IMR-90 (cell line): ENCODE measurements at regions not wholly inside any gene's neighbourhood (a gene's known extent, or its start where the extent isn't known, plus 50 kb on each side); places are given as distances from the start of the nearest gene placed in this dataset.

Experiments
- ATAC-seq: fragments of 200-7000 bp; cut with Tn5 transposase; 2 replicates; pipeline ENCODE4 v1.9.1; 2020; ENCODE audit warnings: low read depth, mild to moderate bottlenecking, moderate library complexity
- BruUV-seq: library from RNA; stranded (reverse); fragments of 400-500 nt; replicated peaks from 2 replicates; lab custom pipeline; 2021; lab: Mats Ljungman, UMichigan
- CTCF ChIA-PET: fragments of 300-600 bp; formaldehyde crosslinking; extraction: SDS; loops from one replicate; lab custom pipeline; 2021; ENCODE audit warnings: antibody characterized with exemption; lab: Yijun Ruan, JAX
- POLR2A ChIA-PET: fragments of 300-600 bp; sonication (Branson Sonifier 250); formaldehyde crosslinking; loops from one replicate; lab custom pipeline; 2022; ENCODE audit warnings: antibody characterized with exemption; ENCODE audit not compliant: unreplicated experiment; lab: Charles Lee
- DNase-seq: peaks from one replicate; pipeline ENCODE4 v3.0.0; 2013
- H2AFZ ChIP-seq: replicated peaks from 2 replicates; pipeline ENCODE3; 2013; ENCODE audit warnings: low read length, mild to moderate bottlenecking; ENCODE audit not compliant: poor library complexity
- H2AK5ac ChIP-seq: 2 replicates; pipeline ENCODE4 v1.6.1; 2013; ENCODE audit warnings: low read depth, low read length, inconsistent platforms
- H2AK9ac ChIP-seq: replicated peaks from 2 replicates; pipeline ENCODE3; 2013; ENCODE audit warnings: mild to moderate bottlenecking, low read depth, low read length, moderate library complexity; ENCODE audit not compliant: poor library complexity
- H2BK120ac ChIP-seq: 2 replicates; pipeline ENCODE4 v1.6.1; 2013; ENCODE audit warnings: low read depth, low read length, inconsistent platforms
- H2BK15ac ChIP-seq: 3 replicates; pipeline ENCODE4 v1.6.1; 2013; ENCODE audit warnings: low read depth, low read length, inconsistent platforms
- H2BK20ac ChIP-seq: 2 replicates; pipeline ENCODE4 v1.6.1; 2013; ENCODE audit warnings: low read depth, mild to moderate bottlenecking, inconsistent platforms, low read length, moderate library complexity
- H2BK5ac ChIP-seq: 2 replicates; pipeline ENCODE4 v1.6.1; 2013; ENCODE audit warnings: mild to moderate bottlenecking, low read depth, low read length, inconsistent platforms; ENCODE audit not compliant: poor library complexity, severe bottlenecking
- H3K14ac ChIP-seq: replicated peaks from 2 replicates; pipeline ENCODE4 v1.6.1; 2013; ENCODE audit warnings: low read depth, low read length, inconsistent platforms
- H3K18ac ChIP-seq: 2 replicates; pipeline ENCODE4 v1.6.1; 2013; ENCODE audit warnings: low read depth, low read length, control low read depth
- H3K23ac ChIP-seq: 2 replicates; pipeline ENCODE4 v1.6.1; 2013; ENCODE audit warnings: low read depth, low read length, inconsistent platforms
- H3K27ac ChIP-seq: 2 replicates; pipeline ENCODE4 v1.5.1; 2013; ENCODE audit warnings: mild to moderate bottlenecking, control low read depth, low read length; ENCODE audit not compliant: insufficient read depth
- H3K27me3 ChIP-seq: 2 replicates; pipeline ENCODE4 v1.6.1; 2013; ENCODE audit warnings: low read length; ENCODE audit not compliant: control insufficient read depth, insufficient read depth
- H3K36me3 ChIP-seq: 2 replicates; pipeline ENCODE4 v1.6.1; 2013; ENCODE audit warnings: low read length, mixed read lengths; ENCODE audit not compliant: control insufficient read depth, insufficient read depth
- H3K4ac ChIP-seq: 2 replicates; pipeline ENCODE4 v1.6.1; 2013; ENCODE audit warnings: low read depth, low read length, inconsistent platforms
- H3K4me1 ChIP-seq: 2 replicates; pipeline ENCODE4 v1.6.1; 2013; ENCODE audit warnings: low read length, mixed read lengths; ENCODE audit not compliant: control insufficient read depth, insufficient read depth
- H3K4me2 ChIP-seq: 2 replicates; pipeline ENCODE4 v1.6.1; 2013; ENCODE audit warnings: low read depth, mild to moderate bottlenecking, control low read depth, low read length, moderate library complexity
- H3K4me3 ChIP-seq: 2 replicates; pipeline ENCODE4 v1.5.1; 2013; ENCODE audit warnings: low read depth, mild to moderate bottlenecking, control low read depth, low read length, moderate library complexity; ENCODE audit not compliant: insufficient read depth
- H3K56ac ChIP-seq: 2 replicates; pipeline ENCODE4 v1.6.1; 2013; ENCODE audit warnings: low read length, inconsistent platforms; ENCODE audit not compliant: insufficient read depth; ENCODE audit errors: extremely low read depth
- H3K79me1 ChIP-seq, 2 experiments: 2 replicates each; pipeline ENCODE4 v1.6.1; 2013; ENCODE audit warnings: low read length in 2 of 2, inconsistent platforms in 1 of 2, low read depth in 1 of 2
- H3K9ac ChIP-seq: 2 replicates; pipeline ENCODE4 v1.6.1; 2013; ENCODE audit warnings: low read depth, low read length, control low read depth
- H3K9me1 ChIP-seq: 2 replicates; pipeline ENCODE4 v1.6.1; 2013; ENCODE audit warnings: low read length, inconsistent platforms; ENCODE audit not compliant: insufficient read depth
- H3K9me3 ChIP-seq: 2 replicates; pipeline ENCODE4 v1.6.1; 2013; ENCODE audit warnings: low read length; ENCODE audit not compliant: control insufficient read depth, insufficient read depth
- H4K20me1 ChIP-seq: 2 replicates; pipeline ENCODE4 v1.6.1; 2013; ENCODE audit warnings: low read length, inconsistent platforms; ENCODE audit not compliant: insufficient read depth
- H4K5ac ChIP-seq: 2 replicates; pipeline ENCODE4 v1.6.1; 2013; ENCODE audit warnings: mild to moderate bottlenecking, low read depth, low read length, control low read depth
- H4K8ac ChIP-seq, 2 experiments: 2 replicates each; pipeline ENCODE4 v1.6.1; 2013; ENCODE audit warnings: low read depth in 2 of 2, low read length in 2 of 2, control low read depth in 1 of 2, inconsistent platforms in 1 of 2
- H4K91ac ChIP-seq: 2 replicates; pipeline ENCODE4 v1.6.1; 2013; ENCODE audit warnings: low read depth, low read length, inconsistent platforms; ENCODE audit not compliant: insufficient read depth
- WGBS, 2 experiments: methylation state at CpG; one replicate each; pipeline versions ENCODE4 v1.1.5 to v1.1.7; 2013; ENCODE audit warnings: missing lambda C conversion rate in 2 of 2; ENCODE audit not compliant: insufficient read length in 1 of 2; ENCODE audit errors: extremely low coverage in 2 of 2; 5-methylcytosine and 5-hydroxymethylcytosine counted together
- dilution Hi-C: fragments of 300-500 bp; cut with HindIII; formaldehyde crosslinking; loops from one replicate; pipeline ENCODE4 v1.14.3; 2018; ENCODE audit warnings: low sequenced_read_pairs; ENCODE audit not compliant: unreplicated experiment
- in situ Hi-C: fragments of 300-500 bp; cut with MboI; formaldehyde crosslinking; loops from 3 replicates; pipeline ENCODE4 v1.14.3; 2019; ENCODE audit warnings: low sequenced_read_pairs, inconsistent platforms, mixed read lengths
- intact Hi-C: fragments of 100-400 bp; cut with micrococcal nuclease; formaldehyde crosslinking; loops from 2 replicates; pipeline ENCODE4 v1.10.0; 2022
- TF ChIP-seq, protein P1 (sequence below): fragments of 150-350 bp; IDR thresholded peaks from 2 replicates; pipeline ENCODE4 v1.6.1; 2016; ENCODE audit warnings: low read depth, mild to moderate bottlenecking, low read length, moderate library complexity, borderline replicate concordance

DNA sequence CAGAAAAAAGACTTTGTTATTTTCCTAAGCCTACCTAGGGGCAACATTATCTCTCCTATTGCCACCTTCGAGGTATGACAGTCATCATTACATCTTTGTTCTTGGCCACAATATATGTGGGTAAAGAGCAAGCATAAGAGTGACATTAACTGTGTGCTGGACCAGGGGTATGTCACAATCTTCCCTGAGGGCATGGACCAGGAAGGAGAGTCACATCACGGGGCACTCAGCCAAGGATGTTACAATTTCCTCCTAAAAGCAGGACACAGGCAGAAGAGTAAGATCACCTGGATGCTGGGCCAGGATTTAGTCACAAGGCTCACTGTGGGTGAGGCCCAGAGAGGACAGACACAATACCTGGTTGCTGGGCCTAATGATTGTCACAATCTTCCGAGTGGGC lies 53.0 kb upstream of the ZNF728 start:
- no peak overlapping the region for H3K18ac ChIP-seq
- no peak overlapping the region for H3K4me2 ChIP-seq
- no peak overlapping the region for H2AK5ac ChIP-seq
- no peak overlapping the region for H2BK20ac ChIP-seq
- no peak overlapping the region for H2AFZ ChIP-seq
- H3K4me1 ChIP-seq: no peaks in the 10 kb centered on the region
- H3K14ac ChIP-seq: no peak overlapping the region
- H2BK5ac ChIP-seq: no peak overlapping the region
- no peaks in the 10 kb centered on the region for H3K36me3 ChIP-seq
- no peak overlapping the region for H2BK15ac ChIP-seq
- H3K56ac ChIP-seq: no peak overlapping the region
- H4K20me1 ChIP-seq: no peaks in the 10 kb centered on the region
- H3K27ac ChIP-seq: no peak overlapping the region
- TF ChIP-seq, protein P1, sequence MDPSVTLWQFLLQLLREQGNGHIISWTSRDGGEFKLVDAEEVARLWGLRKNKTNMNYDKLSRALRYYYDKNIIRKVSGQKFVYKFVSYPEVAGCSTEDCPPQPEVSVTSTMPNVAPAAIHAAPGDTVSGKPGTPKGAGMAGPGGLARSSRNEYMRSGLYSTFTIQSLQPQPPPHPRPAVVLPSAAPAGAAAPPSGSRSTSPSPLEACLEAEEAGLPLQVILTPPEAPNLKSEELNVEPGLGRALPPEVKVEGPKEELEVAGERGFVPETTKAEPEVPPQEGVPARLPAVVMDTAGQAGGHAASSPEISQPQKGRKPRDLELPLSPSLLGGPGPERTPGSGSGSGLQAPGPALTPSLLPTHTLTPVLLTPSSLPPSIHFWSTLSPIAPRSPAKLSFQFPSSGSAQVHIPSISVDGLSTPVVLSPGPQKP: no peak
- dilution Hi-C loops (no loop called here), in situ Hi-C loops (no loop called here), intact Hi-C loops (no loop called here)
- no peak overlapping the region for H2BK120ac ChIP-seq
- no peak overlapping the region for H2AK9ac ChIP-seq
- H3K79me1 ChIP-seq: no peaks in the 10 kb centered on the region
- H3K27me3 ChIP-seq: no peaks in the 10 kb centered on the region
- no peak overlapping the region for H3K4ac ChIP-seq
- CTCF ChIA-PET: no interaction called here
- H3K9me3 ChIP-seq: peaks cover 20% of the 10 kb centered on the region
- no peak overlapping the region for H4K91ac ChIP-seq
- POLR2A ChIA-PET: no interaction called here
- H3K4me3 ChIP-seq: no peak overlapping the region
- BruUV-seq: no TSS peak
- no peak overlapping the region for H3K9ac ChIP-seq
- WGBS, 2 experiments: no CpG with 5 or more reads among the region's 3 CpGs
- no peak for DNase-seq
- no peaks in the 10 kb centered on the region for H3K9me1 ChIP-seq
- no peak overlapping the region for H4K5ac ChIP-seq
- H3K23ac ChIP-seq: no peak overlapping the region
- H4K8ac ChIP-seq: no peak overlapping the region
- no peak for ATAC-seq
